GM21390 (cell line): ENCODE measurements at regions not wholly inside any gene's neighbourhood (a gene's known extent, or its start where the extent isn't known, plus 50 kb on each side); places are given as distances from the start of the nearest gene placed in this dataset.

Experiments
- ATAC-seq: cut with Tn5 transposase; IDR thresholded peaks from one replicate; pipeline ENCODE4 v1.9.1; 2021; ENCODE audit not compliant: unreplicated experiment

DNA sequence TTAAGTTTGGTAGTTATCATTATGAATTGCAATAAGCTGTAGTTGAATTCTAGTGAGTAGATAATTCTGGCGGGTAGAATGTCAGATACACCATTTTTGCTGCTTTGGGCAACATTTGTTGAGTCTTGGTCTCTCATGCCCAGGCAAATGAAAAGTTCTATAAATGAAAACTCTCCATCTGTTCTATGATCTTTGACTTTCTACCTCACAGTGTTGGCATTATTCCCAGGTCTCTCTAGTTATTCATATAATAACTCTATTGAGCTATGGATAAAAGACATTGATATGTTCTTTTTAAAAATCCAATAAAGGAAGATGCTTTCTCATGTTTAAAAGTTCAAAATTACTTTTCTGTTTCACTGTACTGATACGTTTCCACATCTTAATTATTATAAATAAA lies 415.3 kb upstream of the SEMA3D start:
- no peak for ATAC-seq

DNA sequence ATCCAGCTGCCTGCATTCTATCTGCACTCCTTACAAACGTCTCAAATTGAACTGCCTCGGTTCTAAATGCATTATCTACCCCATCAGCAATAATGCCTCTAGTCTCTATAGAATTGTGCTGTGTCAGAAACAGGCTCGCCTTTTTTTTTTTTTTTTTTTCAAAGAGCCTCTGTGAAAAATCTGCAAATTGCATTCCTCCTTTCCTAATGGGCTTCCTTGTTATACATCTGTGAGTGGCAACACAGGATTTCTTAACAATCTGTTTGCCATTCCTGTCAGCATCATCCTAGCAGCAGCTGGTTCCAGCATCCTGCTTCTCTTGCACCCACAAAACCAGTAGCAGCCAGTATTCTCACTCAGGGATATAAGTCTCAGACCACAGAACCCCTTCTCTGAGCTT lies 413.5 kb upstream of the SEMA3D start:
- no peak for ATAC-seq

DNA sequence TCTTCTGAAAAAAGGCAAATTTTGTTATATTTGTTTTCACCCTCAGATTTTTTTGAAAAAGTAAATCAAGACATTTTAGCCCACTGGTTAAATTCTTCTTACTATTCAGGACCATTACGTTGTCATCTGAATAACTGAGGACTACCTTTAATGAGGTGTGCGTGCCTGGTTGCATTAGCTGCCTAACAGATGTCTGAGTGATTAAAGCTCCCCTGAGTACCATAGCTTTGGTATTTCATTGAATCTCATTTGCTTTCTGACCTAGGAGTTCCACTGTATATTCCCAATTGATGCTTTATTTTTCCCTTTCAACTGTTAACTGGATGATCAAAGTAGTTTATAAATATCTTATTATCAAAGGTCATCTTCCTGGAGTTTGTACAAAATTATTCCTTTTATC lies 410.0 kb upstream of the SEMA3D start:
- no peak for ATAC-seq

DNA sequence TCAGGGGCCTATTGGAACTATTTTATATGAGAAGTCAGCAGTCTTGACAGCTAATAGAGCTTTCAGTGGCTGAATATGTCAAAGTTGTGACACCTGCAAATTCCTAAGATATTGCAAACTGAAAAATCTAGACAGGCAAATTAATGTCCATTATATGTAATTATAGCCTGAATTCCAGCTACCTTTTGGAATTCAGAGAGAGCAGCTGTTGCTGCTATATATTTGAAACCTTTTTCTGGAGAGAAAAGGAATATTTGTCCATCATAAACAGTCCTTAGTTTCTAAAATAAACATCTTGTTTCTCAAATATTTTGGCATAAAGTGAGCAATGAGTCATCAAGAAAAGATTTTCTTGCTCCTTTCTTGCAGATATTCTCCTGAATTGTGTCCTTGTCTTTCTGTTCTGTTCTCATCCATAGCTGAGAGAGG lies 408.9 kb upstream of the SEMA3D start:
- no peak for ATAC-seq

DNA sequence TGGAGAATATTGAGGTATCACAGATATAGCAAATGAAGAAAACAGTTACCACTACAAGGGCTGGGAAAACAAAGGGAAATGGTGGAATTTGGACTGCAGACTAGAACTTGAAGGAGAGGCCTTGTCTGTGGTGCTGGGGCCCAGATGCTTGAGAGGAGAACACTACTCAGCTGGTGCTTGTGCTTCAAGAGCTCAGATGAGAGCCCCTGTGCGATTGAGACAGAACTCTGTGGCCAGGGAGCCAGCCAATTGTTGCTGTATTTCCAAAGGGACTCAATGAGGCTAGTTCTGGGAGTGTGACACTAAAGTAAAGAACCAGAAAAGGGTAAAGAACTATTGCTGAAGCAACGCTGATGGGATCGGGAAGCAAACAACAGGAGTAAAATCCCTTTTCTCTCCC lies 406.5 kb upstream of the SEMA3D start:
- ATAC-seq, result no peak

DNA sequence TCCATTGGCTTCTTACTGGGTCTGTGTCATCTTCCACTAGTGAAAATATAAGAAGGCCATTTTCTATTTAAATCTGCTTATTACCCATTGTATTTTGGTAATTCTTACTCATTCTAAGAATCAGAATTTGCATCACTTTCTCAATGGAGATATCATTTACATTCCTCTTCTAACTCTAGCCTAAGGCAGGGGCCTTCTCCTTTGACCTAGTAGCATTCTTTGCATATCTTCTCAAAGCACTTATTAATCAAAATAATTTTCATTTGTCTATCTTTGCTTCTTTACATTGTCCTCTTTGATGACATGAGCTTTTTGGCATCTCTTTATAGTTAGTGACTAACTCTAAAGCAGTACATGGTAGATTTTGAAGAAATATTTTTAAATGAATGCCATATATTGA lies 400.9 kb upstream of the SEMA3D start:
- ATAC-seq, result peak; percentile 61

DNA sequence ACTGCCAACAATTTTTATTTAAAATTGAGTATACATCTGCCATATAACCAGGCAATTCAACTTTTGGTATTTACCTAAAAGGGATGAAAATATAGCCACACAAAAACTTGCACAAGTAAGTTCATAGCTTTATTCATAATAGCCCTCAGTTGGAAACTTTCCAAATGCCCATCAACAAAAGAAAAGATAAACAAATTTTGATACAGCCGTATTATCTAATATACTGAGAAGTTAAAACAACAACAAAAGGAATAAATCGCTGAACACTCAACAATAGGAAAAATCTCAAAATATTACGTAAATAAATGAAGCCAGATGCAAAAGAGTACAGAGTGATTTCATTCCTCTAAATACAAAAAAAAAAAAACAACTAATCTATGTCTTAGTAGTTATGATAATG lies 399.2 kb upstream of the SEMA3D start:
- no peak for ATAC-seq

DNA sequence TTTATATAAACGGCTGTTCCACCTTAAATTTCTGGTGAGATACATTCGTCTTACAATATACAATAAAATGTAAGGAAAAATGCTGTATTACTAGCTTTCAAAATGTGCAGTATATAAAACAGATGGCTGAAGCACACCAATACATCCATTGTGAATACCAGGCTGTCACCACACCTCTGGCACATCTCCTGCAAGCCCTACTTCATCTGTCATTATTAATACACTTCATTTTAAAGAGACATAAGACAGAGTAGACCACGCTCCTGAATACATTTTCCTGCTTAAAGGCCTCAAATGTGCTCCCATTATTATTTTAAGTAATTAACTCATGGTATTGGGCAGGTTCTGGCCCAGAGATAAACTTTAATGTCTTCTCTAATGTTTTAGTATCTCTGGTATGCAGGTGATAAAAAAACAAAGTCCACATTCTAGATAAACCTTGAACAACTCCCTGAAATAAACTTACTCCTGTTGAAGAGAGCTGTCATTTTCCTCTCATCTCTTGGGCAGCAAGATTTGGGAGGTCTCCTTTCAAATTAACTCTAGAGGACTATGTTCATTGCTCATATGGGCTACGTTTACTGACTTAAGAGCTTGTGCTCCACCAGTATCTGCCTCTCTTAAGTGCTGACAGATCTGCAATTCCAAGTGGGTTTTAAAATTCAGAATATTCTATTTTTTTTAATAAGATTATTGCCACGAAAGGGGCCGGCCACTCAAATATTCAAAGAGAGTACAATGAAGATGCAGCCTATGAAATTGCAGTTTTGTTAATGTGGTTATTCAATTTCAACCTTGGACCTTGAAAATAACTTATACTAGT lies 396.5 kb upstream of the SEMA3D start:
- no peak for ATAC-seq

DNA sequence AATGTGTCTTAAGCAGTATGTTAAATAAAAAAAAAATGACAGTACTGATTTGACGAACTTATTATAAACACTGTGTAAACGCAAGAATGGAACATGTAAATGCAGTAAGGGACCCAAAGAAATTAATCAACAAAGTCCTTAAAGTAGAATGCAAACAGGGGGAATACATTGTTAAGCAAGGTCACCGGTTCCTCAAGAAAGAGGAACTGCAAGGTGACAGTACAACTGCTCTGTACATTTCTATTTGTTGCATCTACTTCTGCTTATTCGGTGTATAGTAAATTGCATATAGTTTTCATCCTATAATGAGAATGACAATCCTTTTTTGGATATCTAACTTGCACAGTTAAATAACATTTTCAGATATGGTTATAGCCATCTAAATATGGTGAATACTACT lies 387.0 kb upstream of the SEMA3D start:
- ATAC-seq, result no peak

DNA sequence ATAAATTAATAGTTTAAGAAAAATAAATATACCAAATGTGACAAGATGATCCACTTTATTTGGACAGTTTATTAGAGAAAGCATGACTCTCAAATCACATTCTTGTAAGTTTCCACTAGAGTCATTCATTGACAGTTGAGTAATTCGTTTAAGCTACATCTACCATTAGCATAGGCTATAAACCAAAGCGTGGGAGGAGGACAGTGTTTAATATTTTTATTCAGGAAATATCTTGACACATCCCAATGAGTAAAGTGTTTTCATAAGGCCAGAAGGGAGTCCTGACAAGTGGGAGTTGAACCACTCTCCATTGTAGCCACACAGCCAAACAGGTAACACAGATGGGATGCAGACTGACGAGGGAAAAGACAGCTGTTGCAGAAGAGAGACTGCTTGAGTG lies 386.5 kb upstream of the SEMA3D start:
- no peak for ATAC-seq

DNA sequence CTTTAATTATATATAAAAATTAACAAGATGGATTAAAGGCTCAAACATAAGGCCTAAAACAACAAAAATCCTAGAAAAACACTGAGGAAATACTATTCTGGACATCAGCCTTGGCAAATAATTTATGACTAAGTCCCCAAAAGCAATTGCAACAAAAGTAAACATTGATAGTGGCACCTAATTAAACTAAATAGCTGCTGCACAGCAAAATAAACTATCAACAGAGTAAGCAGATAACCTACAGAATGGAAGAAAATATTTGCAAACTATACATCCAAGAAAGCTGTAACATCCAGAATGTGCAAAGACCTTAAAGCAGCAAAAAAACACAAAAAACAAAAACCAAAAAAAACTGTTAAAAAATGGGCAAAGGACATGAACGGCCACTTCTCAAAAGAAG lies 384.0 kb upstream of the SEMA3D start:
- no peak for ATAC-seq

DNA sequence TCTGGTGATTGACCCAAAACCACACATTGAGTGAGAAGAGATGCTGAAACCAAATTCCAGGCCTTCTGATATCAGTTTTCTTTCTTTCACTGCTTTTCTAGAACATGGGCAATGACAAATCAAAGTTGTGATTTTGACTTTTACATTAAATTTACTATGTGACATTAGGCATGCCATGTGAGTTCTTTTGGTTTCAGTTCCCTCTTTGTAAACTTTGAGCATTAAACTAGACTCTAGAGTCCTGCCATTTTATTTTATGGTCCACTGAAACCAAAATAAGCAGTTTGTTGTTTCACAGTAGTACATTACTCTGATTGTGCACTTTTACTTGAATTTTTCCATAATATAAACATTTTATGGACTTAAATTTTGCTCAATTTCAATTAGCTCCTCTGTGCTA lies 381.1 kb upstream of the SEMA3D start:
- ATAC-seq, result peak; percentile 72

DNA sequence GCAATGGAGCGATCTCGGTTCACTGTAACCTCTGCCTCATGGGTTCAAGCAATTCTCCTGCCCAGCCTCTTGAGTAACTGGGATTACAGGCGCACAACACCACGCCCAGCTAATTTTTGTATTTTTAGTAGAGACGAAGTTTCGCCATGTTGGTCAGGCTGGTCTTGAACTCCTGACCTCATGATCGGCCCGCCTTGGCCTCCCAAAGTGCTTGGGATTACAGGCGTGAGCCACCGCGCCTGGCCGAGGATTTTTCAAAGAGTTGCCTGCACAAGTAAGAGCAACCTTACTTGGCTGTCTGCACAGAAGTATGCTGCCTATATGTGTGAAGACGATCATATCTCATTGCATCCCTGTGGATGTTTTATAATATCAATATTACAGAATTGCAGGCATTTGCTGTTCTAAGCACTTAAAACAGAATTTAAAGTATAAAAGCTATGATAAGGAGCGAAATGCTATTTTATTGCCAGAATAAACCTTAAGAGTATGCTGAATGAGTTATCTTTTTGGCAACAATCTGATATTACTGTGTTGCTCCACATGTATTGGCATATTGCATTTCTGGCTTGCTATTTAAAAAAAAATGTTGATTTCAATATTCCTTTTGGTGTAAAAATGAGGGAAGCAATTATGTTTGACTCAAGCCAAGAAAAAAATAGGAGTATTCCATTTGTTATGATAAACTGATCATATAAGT lies 379.4 kb upstream of the SEMA3D start:
- no peak for ATAC-seq

DNA sequence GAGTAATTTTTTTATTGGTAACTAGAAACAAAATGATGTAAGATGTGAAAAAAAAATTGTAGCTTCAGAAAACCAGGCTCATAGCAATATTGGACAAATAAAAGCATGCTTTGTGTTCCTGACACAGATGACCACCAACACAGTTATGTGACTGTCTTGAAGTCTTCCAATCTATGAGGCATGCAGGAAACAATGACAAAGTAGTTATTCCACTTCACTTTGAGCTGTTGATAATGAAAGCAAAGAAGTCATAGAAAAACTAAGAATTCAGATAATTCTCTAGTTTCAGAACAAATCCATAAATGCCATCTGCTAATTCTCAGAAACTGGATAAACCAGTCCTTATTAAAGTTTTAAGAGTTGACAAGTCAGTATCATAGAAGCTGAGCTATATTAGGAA lies 378.4 kb upstream of the SEMA3D start:
- ATAC-seq, result no peak

DNA sequence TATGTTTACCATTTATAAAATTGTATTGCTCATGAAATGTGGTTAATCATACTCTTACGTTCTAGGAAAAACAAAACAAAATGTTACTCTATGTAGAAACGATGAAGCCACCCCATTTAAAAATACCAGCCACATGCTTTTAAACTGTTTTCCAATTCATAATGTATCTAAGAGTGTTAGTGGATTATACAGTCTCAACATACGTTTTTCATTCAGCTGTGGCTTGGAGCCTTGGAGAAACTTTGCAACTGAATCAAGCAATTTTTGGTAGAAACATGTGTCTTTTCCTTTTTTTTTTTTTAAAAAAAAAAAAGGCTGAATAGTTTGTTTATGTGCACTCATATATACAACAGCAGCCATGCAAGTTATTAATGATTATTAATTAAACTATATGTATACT lies 378.0 kb upstream of the SEMA3D start:
- no peak for ATAC-seq

DNA sequence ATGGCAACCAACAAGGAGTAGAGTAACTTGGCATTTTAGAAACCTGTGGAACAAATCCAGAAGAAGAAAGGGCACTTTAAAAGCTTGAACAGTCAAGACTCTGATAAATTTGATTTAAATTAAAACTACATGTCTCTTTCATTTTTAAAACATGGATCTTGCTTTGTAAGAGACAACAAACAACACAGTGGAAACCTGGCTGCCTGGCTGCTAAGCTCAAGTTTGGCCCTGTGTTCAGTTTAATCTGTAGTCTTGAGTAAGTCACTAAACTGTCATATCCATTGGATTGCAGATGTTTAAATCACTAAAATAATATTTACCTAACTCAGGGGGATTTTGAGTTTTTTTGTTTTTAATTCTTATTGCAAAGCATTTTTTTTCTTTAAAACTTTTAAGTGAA lies 374.9 kb upstream of the SEMA3D start:
- no peak for ATAC-seq

DNA sequence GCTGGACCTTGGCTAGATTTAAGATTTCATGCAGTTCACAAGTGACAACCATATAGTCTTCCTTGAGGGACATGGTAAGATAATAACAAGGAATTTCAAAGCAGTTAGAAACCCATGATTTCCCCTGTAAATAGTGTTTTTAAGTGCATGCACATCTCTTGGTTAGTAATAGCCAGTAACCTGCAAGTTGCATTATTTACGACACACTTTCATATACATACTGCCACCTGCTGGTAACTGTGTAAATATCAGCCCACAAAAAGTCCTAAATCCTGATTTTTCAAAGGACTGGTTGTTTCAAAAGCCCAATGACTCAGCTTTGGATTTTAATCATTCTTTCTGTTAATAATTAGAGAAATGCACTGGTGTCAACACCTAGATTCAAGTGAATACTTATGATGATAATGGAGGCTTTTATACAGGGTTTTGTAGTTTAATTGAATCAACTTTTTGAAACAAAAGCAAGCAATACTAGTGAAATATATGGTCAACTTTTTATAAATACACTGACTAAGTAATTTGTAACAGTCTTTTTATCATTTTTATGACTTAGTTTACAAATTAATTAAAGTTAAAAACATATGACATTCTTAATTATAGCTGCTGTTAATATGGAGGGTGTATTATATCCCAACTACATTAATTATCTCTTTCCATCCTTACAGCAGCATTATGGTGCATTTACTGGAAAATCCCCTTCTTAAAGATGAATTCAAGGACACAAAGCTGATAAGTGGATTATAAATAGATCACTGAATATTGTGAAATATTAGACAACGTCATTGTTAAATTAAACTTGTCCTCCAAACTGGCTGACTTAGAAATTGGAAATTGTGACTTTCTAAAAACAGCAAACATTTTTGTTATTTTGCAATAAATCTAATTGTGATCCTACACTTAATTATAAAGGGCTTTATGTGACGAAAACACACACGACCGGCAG lies 367.7 kb upstream of the SEMA3D start:
- ATAC-seq, result peak; percentile 81

DNA sequence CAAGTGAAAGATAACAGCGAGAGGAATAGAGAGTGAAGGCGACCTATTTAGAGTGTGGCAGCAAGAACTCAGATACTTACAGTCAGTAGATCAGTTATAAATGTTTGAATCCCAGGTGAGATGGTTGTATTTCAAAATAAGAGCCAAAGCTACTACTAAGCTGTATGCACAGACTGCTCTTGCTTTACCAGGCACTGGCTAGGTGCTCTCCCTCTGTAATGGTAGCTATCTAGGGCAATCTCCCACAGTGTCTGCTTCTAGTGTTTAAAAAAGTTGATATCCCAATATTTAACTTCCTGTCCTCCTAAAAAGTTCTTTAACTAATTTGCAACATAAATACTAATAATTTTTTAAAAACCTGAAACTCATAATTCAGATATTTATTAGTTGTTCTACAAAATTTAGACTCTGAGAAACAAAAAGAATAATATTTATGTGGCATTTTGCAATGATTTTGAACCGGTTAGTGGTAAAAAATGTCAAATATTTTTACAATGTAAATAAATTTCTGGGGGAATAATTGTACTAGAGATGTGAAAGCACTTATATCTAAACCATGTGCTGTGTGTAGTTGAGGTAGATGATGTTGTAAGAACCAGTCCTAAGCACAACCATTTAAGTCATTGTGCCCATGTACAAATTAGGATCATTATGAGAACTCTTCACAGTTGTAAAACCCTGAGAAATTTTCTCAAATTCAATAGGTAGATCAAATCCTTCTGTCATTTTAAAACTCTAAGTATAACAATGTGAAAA lies 349.3 kb upstream of the SEMA3D start:
- ATAC-seq, result no peak

DNA sequence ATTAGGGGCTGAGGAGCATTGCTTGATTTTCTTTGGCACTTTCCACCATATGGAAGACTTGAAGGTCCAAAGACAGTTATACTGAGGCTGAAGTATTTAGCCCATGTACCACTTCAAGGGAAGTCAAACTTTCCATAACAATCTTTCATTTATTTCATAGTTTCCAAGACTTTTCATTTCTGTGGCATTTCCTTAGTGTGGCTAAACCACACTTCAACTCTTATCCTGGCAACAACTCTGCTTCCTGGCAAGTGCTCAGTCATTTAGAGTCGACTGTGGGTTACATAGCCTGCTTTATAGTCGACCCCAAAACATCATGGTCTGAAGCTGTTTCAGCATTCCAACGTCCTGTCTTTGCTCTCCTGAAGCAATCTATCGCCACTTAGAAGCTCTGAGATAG lies 343.0 kb upstream of the SEMA3D start:
- no peak for ATAC-seq

DNA sequence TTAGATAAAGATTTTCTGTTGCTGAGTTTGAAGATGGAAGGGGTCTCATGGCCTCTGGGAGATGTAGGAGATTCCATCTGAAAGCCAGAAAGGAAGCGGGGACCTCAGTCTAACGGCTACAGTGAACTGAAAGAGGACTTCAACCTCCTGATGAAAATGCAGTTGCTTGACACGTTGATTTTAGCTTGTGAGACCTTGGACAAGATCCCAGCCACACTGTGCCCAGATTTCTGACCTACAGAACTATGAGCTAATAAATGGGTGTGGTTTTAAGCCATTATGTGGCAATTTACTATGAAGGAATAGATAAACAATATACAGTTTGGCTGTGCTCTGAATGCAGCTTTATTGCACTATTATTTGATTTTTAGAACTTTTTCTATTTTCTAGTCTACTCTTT lies 342.3 kb upstream of the SEMA3D start:
- ATAC-seq, result no peak

DNA sequence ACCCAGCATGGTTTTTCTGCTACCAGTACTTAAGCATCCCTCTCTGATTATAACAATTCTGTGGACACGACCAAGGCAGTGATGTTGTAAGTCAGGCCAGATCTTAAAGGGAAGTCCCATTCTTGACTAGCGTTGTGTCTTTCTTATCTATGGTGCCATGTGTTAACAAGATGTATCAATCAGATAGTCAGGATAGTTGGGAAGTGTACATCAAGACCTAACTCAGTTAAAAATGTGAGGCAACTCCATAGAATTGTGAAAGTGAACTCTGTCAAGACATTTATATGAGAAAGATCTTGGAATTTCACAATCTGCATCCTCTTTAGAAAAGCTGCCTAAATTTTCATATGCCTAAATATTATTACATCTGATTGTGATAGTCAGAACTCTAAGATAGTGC lies 341.7 kb upstream of the SEMA3D start:
- ATAC-seq, result no peak
